ENCODE measurements at regions not wholly inside any gene's neighbourhood (a gene's known extent, or its start where the extent isn't known, plus 50 kb on each side); places are given as distances from the start of the nearest gene placed in this dataset.

DNA sequence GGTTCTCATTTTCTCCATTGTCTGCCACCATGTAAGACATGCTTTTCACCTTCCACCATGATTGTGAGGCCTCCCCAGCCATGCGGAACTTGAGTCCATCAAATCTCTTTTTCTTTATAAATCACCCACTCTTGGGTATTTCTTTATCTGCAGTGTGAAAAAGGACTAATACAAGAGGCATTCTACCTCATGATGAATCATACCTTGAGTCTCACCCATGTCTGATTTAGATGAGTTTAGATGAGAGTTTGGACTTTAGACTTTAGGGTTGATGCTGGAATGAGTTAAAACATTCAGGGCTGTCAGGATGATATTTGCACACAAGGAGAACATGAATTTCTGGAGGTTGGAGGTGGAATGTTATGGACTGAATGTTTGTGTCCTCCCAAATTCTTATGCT, 545.6 kb downstream of the C6orf118 start:
- no peak for TF ChIP-seq POLR2AphosphoS5 (IDR thresholded peaks at IDR 0.05)
- TF ChIP-seq, protein P1, sequence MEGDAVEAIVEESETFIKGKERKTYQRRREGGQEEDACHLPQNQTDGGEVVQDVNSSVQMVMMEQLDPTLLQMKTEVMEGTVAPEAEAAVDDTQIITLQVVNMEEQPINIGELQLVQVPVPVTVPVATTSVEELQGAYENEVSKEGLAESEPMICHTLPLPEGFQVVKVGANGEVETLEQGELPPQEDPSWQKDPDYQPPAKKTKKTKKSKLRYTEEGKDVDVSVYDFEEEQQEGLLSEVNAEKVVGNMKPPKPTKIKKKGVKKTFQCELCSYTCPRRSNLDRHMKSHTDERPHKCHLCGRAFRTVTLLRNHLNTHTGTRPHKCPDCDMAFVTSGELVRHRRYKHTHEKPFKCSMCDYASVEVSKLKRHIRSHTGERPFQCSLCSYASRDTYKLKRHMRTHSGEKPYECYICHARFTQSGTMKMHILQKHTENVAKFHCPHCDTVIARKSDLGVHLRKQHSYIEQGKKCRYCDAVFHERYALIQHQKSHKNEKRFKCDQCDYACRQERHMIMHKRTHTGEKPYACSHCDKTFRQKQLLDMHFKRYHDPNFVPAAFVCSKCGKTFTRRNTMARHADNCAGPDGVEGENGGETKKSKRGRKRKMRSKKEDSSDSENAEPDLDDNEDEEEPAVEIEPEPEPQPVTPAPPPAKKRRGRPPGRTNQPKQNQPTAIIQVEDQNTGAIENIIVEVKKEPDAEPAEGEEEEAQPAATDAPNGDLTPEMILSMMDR (IDR thresholded peaks at IDR 0.05): no peak
